IMR-90 (cell line): ENCODE measurements at regions not wholly inside any gene's neighbourhood (a gene's known extent, or its start where the extent isn't known, plus 50 kb on each side); places are given as distances from the start of the nearest gene placed in this dataset.

ENCODE experiments used
- BHLHE40 ChIP-seq: fragments of 150-350 bp; IDR thresholded peaks from 2 replicates; pipeline ENCODE4 v1.6.1; 2016; ENCODE audit warnings: mild to moderate bottlenecking, low read depth, low read length
- CEBPB ChIP-seq: IDR thresholded peaks from 2 replicates; pipeline ENCODE4 v1.6.1; 2012; ENCODE audit warnings: low read depth, low read length, improper control_type of control experiment
- CHD1 ChIP-seq: IDR thresholded peaks from 2 replicates; pipeline ENCODE4 v1.6.1; 2012; ENCODE audit warnings: low read depth, low read length, improper control_type of control experiment
- CTCF ChIP-seq: conservative IDR thresholded peaks from 2 replicates; pipeline ENCODE4 v1.5.1; 2012; ENCODE audit warnings: mild to moderate bottlenecking, low read depth, low read length, improper control_type of control experiment
- ELK1 ChIP-seq: fragments of 150-350 bp; IDR thresholded peaks from 2 replicates; pipeline ENCODE4 v1.6.1; 2016; ENCODE audit warnings: low read depth, mild to moderate bottlenecking, low read length, moderate library complexity, borderline replicate concordance
- MXI1 ChIP-seq: IDR thresholded peaks from 2 replicates; pipeline ENCODE4 v1.6.1; 2012; ENCODE audit warnings: low read depth, mild to moderate bottlenecking, low read length, moderate library complexity, borderline replicate concordance
- NFE2L2 ChIP-seq: fragments of 150-350 bp; IDR thresholded peaks from 2 replicates; pipeline ENCODE4 v1.6.1; 2016; ENCODE audit warnings: low read depth, mild to moderate bottlenecking, low read length
- POLR2A ChIP-seq: IDR thresholded peaks from 2 replicates; pipeline ENCODE4 v1.6.1; 2012; ENCODE audit warnings: mild to moderate bottlenecking, low read depth, low read length
- RAD21 ChIP-seq: IDR thresholded peaks from 2 replicates; pipeline ENCODE4 v1.6.1; 2012; ENCODE audit warnings: low read length, improper control_type of control experiment
- RFX5 ChIP-seq: IDR thresholded peaks from 2 replicates; pipeline ENCODE4 v1.8.0; 2012; ENCODE audit warnings: low read depth, mild to moderate bottlenecking, low read length, moderate library complexity
- SMC3 ChIP-seq: fragments of 150-350 bp; IDR thresholded peaks from 2 replicates; pipeline ENCODE4 v1.6.1; 2016; ENCODE audit warnings: low read depth, mild to moderate bottlenecking, antibody characterized with exemption, low read length, moderate library complexity
- USF2 ChIP-seq: fragments of 150-350 bp; IDR thresholded peaks from 2 replicates; pipeline ENCODE4 v1.6.1; 2017; ENCODE audit warnings: mild to moderate bottlenecking, antibody characterized with exemption, low read length, low read depth

GRCh38 chr2:205850611-205851010 is 168.3 kb downstream of the NRP2 start:
- TF ChIP-seq USF2 (no peak), POLR2A (no peak), CHD1 (no peak), CTCF (no peak), RAD21 (no peak), CEBPB (no peak), SMC3 (no peak), RFX5 (no peak), NFE2L2 (no peak), ELK1 (no peak), MXI1 (no peak), BHLHE40 (no peak)
